Suprapubic skin (tissue), 4 donors: ENCODE measurements at regions not wholly inside any gene's neighbourhood (a gene's known extent, or its start where the extent isn't known, plus 50 kb on each side); places are given as distances from the start of the nearest gene placed in this dataset.
"Not testable (repeated sequence)": the region's sequence is repeated elsewhere in the genome, so short reads cannot be mapped to it uniquely, and the experiment has no call there.

Source experiments
- DNase-seq, 2 donors: peaks; one replicate each; pipeline ENCODE4 v3.0.0-alpha.2; 2019; ENCODE audit warnings: low spot score in 2 of 2
- H3K27ac ChIP-seq: fragments of 200-600 bp; sonication (generic); one replicate; pipeline ENCODE4 v1.5.1; 2019
- H3K27me3 ChIP-seq: fragments of 200-600 bp; sonication (generic); one replicate; pipeline ENCODE4 v1.5.1; 2019
- H3K36me3 ChIP-seq: fragments of 200-600 bp; sonication (generic); one replicate; pipeline ENCODE4 v1.5.1; 2019
- H3K4me1 ChIP-seq: fragments of 200-600 bp; sonication (generic); one replicate; pipeline ENCODE4 v1.5.1; 2019
- H3K4me3 ChIP-seq: fragments of 200-600 bp; sonication (generic); one replicate; pipeline ENCODE4 v1.5.1; 2019; ENCODE audit warnings: mild to moderate bottlenecking
- H3K9me3 ChIP-seq: fragments of 200-600 bp; sonication (generic); one replicate; pipeline ENCODE4 v1.5.1; 2019
- CTCF ChIP-seq, 2 donors: fragments of 200-600 bp in 1 of 2; fragments of 450-650 bp in 1 of 2; sonication (generic) in 1 of 2; IDR thresholded peaks; one replicate each; pipeline ENCODE4 v1.5.1; 2016 to 2019; ENCODE audit warnings: antibody characterized with exemption in 2 of 2, mild to moderate bottlenecking in 1 of 2, moderate library complexity in 1 of 2
- EP300 ChIP-seq: sonication (generic); formaldehyde crosslinking; IDR thresholded peaks from one replicate; pipeline ENCODE4 v1.6.1; 2017; ENCODE audit warnings: antibody characterized with exemption
- POLR2A ChIP-seq, 2 donors: fragments of 450-650 bp; IDR thresholded peaks; one replicate each; pipeline ENCODE4 v1.6.1; 2017; ENCODE audit warnings: antibody characterized with exemption in 2 of 2, mild to moderate bottlenecking in 2 of 2, moderate library complexity in 2 of 2
- POLR2AphosphoS5 ChIP-seq, 3 donors: sonication (generic); formaldehyde crosslinking; IDR thresholded peaks; one replicate each; pipeline ENCODE4 v1.6.1; 2017; ENCODE audit warnings: antibody characterized with exemption in 3 of 3
- WGBS: methylation state at CpG from one replicate; pipeline ENCODE4 v1.1.5; 2018; 5-methylcytosine and 5-hydroxymethylcytosine counted together

- Histone ChIP-seq H3K36me3 (no peaks in the 10 kb centered on the region), H3K4me3 (no peak overlapping the region), H3K4me1 (no peaks in the 10 kb centered on the region), H3K27ac (no peak overlapping the region), H3K9me3 (no peaks in the 10 kb centered on the region), H3K27me3 (no peaks in the 10 kb centered on the region)
- TF ChIP-seq EP300 (no peak), POLR2AphosphoS5 (IDR thresholded peaks at IDR 0.05) (no peak), CTCF (IDR thresholded peaks at IDR 0.05) (no peak), POLR2A (IDR thresholded peaks at IDR 0.05) (no peak)
- no peak for DNase-seq
- 53% methylated on average over 4 of the region's 4 CpGs for WGBS
These were observed 125.2 kb upstream of the PTBP2 start for GRCh38 chr1:96596226-96596922.

- H3K9me3 ChIP-seq, result no peaks in the 10 kb centered on the region
- TF ChIP-seq POLR2AphosphoS5 (IDR thresholded peaks at IDR 0.05) (no peak), POLR2A (IDR thresholded peaks at IDR 0.05) (no peak), CTCF (IDR thresholded peaks at IDR 0.05) (no peak), EP300 (no peak)
- no peaks in the 10 kb centered on the region for H3K27me3 ChIP-seq
- no peak for DNase-seq
- no peak overlapping the region for H3K4me3 ChIP-seq
- H3K36me3 ChIP-seq, result no peaks in the 10 kb centered on the region
- H3K4me1 ChIP-seq, result no peaks in the 10 kb centered on the region
- WGBS, result 64% methylated on average over 1 of the region's 1 CpG
- no peak overlapping the region for H3K27ac ChIP-seq
These were observed 124.4 kb upstream of the PTBP2 start for GRCh38 chr1:96597218-96597617.

- H3K4me3 ChIP-seq, result no peak overlapping the region
- no peak for TF ChIP-seq POLR2AphosphoS5 (IDR thresholded peaks at IDR 0.05)
- no peak for TF ChIP-seq POLR2A (IDR thresholded peaks at IDR 0.05)
- no peak for TF ChIP-seq EP300
- no peak for TF ChIP-seq CTCF (IDR thresholded peaks at IDR 0.05)
- 61% methylated on average over 4 of the region's 4 CpGs for WGBS
- no peaks in the 10 kb centered on the region for H3K36me3 ChIP-seq
- H3K9me3 ChIP-seq, result no peaks in the 10 kb centered on the region
- H3K4me1 ChIP-seq, result no peaks in the 10 kb centered on the region
- H3K27me3 ChIP-seq, result no peaks in the 10 kb centered on the region
- DNase-seq, result no peak
- H3K27ac ChIP-seq, result no peak overlapping the region
These were observed 123.0 kb upstream of the PTBP2 start for GRCh38 chr1:96598416-96599168.

- H3K27me3 ChIP-seq, H3K27ac ChIP-seq, H3K36me3 ChIP-seq, H3K4me1 ChIP-seq, H3K9me3 ChIP-seq, DNase-seq, H3K4me3 ChIP-seq: not testable (repeated sequence)
- WGBS, result 95% methylated on average over 15 of the region's 16 CpGs
These were observed 117.0 kb upstream of the PTBP2 start for GRCh38 chr1:96604620-96605019.

GRCh38 chr1:96617375-96617774 lies 104.2 kb upstream of the PTBP2 start:
- H3K9me3 ChIP-seq, H3K36me3 ChIP-seq, H3K27me3 ChIP-seq, H3K4me1 ChIP-seq, H3K4me3 ChIP-seq, DNase-seq, H3K27ac ChIP-seq: not testable (repeated sequence)
- WGBS, result 79% methylated on average over 4 of the region's 5 CpGs

- Histone ChIP-seq H3K27ac (no peak overlapping the region), H3K9me3 (no peaks in the 10 kb centered on the region), H3K4me3 (no peak overlapping the region), H3K36me3 (no peaks in the 10 kb centered on the region), H3K4me1 (no peaks in the 10 kb centered on the region), H3K27me3 (no peaks in the 10 kb centered on the region)
- DNase-seq, result no peak
- WGBS, result 83% methylated on average over 1 of the region's 1 CpG
- TF ChIP-seq POLR2AphosphoS5 (IDR thresholded peaks at IDR 0.05), result no peak
- TF ChIP-seq POLR2A (IDR thresholded peaks at IDR 0.05), result no peak
- TF ChIP-seq CTCF (IDR thresholded peaks at IDR 0.05), result no peak
- TF ChIP-seq EP300, result no peak
These were observed 89.4 kb upstream of the PTBP2 start for GRCh38 chr1:96632045-96632664.
